Activated CD8-positive, alpha-beta memory T cell treated with anti-CD3 and anti-CD28 coated beads for 36 hours (primary cell): ENCODE measurements at regions not wholly inside any gene's neighbourhood (a gene's known extent, or its start where the extent isn't known, plus 50 kb on each side); places are given as distances from the start of the nearest gene placed in this dataset.

Experiments used
- CTCF ChIA-PET: fragments of 350-600 bp; sonication (Branson Sonifier 250); formaldehyde crosslinking; loops from one replicate; lab custom pipeline; 2021; ENCODE audit warnings: antibody characterized with exemption; lab: Charles Lee
- POLR2A ChIA-PET: fragments of 350-600 bp; sonication (Branson Sonifier 250); formaldehyde crosslinking; loops from one replicate; lab custom pipeline; 2021; ENCODE audit warnings: antibody characterized with exemption; lab: Charles Lee

DNA sequence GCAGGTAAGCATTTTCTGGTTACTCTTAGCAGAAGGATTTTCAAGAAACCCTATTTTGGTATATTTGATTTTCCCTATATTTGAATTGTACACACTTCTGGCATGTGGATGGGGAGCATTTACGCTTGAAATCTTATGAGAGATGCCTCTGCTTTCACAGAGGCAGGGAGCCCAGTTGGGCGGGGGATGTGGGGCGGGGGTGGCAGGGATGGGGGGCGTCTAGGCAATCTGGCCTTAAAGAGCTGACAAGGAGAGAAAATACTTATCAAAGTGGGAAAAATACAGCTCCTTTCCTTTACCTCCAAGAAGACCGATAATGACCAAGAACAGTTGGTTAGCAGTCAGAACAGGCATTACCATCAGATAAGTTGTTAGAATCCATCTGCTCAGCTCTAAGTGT, 79.1 kb upstream of the NUDT7 start:
- POLR2A ChIA-PET, result no interaction called here
- CTCF ChIA-PET, result no interaction called here

- ChIA-PET POLR2A (no interaction called here), CTCF (no interaction called here)
Observed at GRCh38 chr16:77645764-77646163, 76.5 kb upstream of the NUDT7 start.

- ChIA-PET CTCF (no interaction called here), POLR2A (no interaction called here)
Observed at GRCh38 chr16:77647726-77648125, 74.6 kb upstream of the NUDT7 start.

- POLR2A ChIA-PET, result no interaction called here
- CTCF ChIA-PET, result no interaction called here
Observed at GRCh38 chr16:77650761-77651160, 71.6 kb upstream of the NUDT7 start.

DNA sequence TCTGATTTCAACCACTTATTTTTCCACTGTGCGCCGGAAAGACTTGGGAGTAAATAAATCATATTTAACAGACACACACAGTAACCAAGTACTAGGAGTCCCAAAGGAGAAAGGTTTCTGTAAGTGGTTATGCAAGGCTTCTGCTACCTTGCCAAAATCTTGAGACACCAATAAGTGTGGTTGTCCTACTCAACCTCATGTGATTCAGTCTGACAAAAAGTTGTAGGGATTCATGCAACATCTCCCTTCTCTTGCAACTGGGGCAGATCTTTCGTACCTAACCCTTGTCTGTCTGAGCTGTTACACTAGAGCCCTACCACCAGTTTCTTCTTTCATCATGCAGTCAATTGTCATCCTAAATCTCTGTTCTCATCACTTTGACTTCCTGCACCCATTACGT, 69.9 kb upstream of the NUDT7 start:
- CTCF ChIA-PET, result no interaction called here

GRCh38 chr16:77657016-77657415, 65.3 kb upstream of the NUDT7 start:
- CTCF ChIA-PET, result interaction anchor here (1.1 kb wide), 1 partner anchor 11 kb away, joined by 3 read pairs; no protein-coding TSS in a partner anchor

More for the DNA sequence above, 69.9 kb upstream of the NUDT7 start:
- POLR2A ChIA-PET, result no interaction called here

DNA sequence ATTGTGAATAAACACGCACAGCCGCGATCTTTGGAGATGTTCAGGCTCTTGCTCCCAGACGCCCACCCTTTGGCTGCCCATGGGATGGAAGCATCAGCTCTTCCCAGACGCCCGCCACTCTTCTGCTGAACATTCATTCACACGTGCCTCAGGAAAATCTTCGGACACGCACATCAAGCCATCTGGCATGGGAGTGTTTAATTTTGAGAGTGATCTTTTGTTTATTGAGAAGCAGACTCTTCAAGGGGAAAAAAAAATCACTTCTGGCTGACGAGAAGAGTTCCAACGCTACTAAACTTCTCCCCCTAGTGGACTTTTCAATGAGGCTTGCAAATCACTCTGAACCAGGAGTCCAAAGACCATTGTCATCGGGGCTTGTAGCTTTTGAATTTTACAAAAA, 62.0 kb upstream of the NUDT7 start:
- ChIA-PET CTCF (interaction anchor here (0.5 kb wide), 1 partner anchor 126 kb away, joined by 4 read pairs; no protein-coding TSS in a partner anchor), POLR2A (no interaction called here)

More at GRCh38 chr16:77657016-77657415, 65.3 kb upstream of the NUDT7 start:
- POLR2A ChIA-PET, result no interaction called here

DNA sequence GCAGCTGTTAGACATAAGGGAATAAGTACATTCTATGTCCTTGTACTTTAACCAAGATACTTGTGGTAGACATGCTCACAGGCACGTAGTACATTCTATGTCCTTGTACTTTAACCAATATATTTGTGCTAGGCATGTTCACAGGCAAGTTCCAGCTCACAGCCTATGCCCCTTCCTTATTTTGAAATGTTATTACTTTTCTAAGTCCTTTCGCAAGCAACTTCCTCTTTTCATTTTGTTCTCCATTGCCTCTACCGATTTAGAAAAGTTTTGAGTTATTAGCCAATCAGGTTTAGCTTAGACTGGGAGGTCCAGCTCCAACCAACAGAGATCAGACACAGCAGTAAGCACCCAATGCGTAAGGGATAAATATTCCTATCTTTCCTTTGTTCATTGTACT, 60.1 kb upstream of the NUDT7 start:
- ChIA-PET POLR2A (no interaction called here), CTCF (no interaction called here)

GRCh38 chr16:77663711-77664110, 58.6 kb upstream of the NUDT7 start:
- ChIA-PET CTCF (no interaction called here), POLR2A (no interaction called here)

DNA sequence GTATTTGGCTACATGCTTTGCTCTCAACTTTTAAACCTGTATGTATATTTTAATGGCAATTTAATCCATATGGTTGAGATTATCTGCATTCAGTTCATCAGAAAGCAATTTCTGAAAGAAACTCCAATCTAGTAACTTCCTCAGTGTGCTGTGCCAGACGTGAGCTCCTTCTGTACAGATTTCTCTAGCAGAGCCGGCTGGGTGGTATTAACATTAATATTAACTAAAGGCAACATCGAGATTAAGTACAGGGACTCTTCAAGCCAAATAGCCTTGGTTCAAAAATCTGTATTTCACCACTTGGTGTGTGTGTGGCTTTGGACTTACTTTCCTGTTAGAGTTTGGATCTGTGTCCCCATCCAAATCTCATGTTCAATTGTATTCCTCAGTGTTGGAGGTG, 55.5 kb upstream of the NUDT7 start:
- POLR2A ChIA-PET, result no interaction called here
- CTCF ChIA-PET, result no interaction called here

- ChIA-PET POLR2A (no interaction called here), CTCF (interaction anchor here (1.4 kb wide), 1 partner anchor 11 kb away, joined by 3 read pairs; no protein-coding TSS in a partner anchor)
Observed at GRCh38 chr16:77668201-77668600, 54.1 kb upstream of the NUDT7 start.

GRCh38 chr16:77669057-77669456, 53.3 kb upstream of the NUDT7 start:
- CTCF ChIA-PET, result no interaction called here
- POLR2A ChIA-PET, result no interaction called here
